BJ (cell line): ENCODE measurements at regions not wholly inside any gene's neighbourhood (a gene's known extent, or its start where the extent isn't known, plus 50 kb on each side); places are given as distances from the start of the nearest gene placed in this dataset. TPM values are rescaled to one million over a fixed set of nuclear protein-coding genes. Genes with fewer than 3 reads are reported as not detected.

ENCODE experiments used
- CTCF ChIA-PET: fragments of 350-600 bp; formaldehyde crosslinking; extraction: SDS; loops from one replicate; lab custom pipeline; 2021; ENCODE audit warnings: antibody characterized with exemption, inconsistent platforms; lab: Yijun Ruan, JAX
- POLR2A ChIA-PET: fragments of 300-600 bp; sonication (Branson Sonifier 250); formaldehyde crosslinking; extraction: SDS; loops from one replicate; lab custom pipeline; 2021; ENCODE audit warnings: antibody characterized with exemption; lab: Charles Lee
- DNase-seq: peaks from one replicate; pipeline ENCODE4 v3.0.0-alpha.2; 2011; ENCODE audit warnings: low read depth
- H3K27me3 ChIP-seq: 2 replicates; pipeline ENCODE4 v1.6.0; 2011; ENCODE audit warnings: low read length; ENCODE audit not compliant: control insufficient read depth, insufficient read depth
- H3K36me3 ChIP-seq: 2 replicates; pipeline ENCODE4 v1.5.1; 2011; ENCODE audit warnings: low read length; ENCODE audit not compliant: control insufficient read depth, insufficient read depth
- H3K4me3 ChIP-seq: 2 replicates; pipeline ENCODE4 v1.5.1; 2011; ENCODE audit warnings: low read depth, mild to moderate bottlenecking, control low read depth, low read length
- small RNA-seq: library from RNA; depleted of rRNA; stranded (forward); fragments of <200 nt; gene quantifications from one replicate; pipeline ENCODE3, GENCODE V24; 2012; ENCODE audit warnings: low replicate concordance, low read depth; ENCODE audit not compliant: insufficient read length
- TF ChIP-seq, protein P1 (sequence below): IDR thresholded peaks from 2 replicates; pipeline ENCODE4 v1.5.1; 2011; ENCODE audit warnings: low read depth, mild to moderate bottlenecking, control low read depth, inconsistent platforms, low read length, moderate library complexity; ENCODE audit not compliant: insufficient read depth

DNA sequence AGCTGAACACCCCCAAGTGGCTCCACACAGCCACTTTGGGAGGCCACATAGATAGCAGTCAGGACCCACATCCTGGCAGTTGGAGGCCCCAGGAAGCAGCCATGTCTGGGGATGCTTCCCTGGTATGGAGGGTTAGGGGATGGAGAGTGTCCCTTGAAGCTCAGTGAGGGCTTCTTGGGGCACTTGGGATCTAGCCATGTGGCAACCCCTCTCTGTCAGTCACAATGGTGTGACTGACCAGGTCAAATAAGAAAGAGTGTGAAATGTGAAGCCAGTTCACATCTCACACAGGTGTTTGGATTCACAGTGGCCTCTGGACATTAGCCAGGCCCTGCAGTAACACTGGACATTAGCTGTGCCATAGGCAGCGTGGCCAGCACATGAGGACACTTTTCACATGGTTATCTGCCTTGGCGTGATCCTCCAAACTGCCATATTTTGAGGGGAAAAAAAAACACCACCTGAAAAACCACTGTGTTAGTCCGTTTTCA lies 53.9 kb upstream of the IL17B start:
- Histone ChIP-seq H3K36me3 (peaks cover 29% of the 10 kb centered on the region), H3K4me3 (no peak overlapping the region), H3K27me3 (no peaks in the 10 kb centered on the region)
- ChIA-PET POLR2A (no interaction called here), CTCF (interaction anchor here (0.6 to 9.3 kb wide), 16 partner anchors 10 to 186 kb away, joined by 3 to 257 read pairs (median 14); partner anchors contain the start of genes CSNK1A1 and IL17B)
- DNase-seq, result no peak
- TF ChIP-seq, protein P1, sequence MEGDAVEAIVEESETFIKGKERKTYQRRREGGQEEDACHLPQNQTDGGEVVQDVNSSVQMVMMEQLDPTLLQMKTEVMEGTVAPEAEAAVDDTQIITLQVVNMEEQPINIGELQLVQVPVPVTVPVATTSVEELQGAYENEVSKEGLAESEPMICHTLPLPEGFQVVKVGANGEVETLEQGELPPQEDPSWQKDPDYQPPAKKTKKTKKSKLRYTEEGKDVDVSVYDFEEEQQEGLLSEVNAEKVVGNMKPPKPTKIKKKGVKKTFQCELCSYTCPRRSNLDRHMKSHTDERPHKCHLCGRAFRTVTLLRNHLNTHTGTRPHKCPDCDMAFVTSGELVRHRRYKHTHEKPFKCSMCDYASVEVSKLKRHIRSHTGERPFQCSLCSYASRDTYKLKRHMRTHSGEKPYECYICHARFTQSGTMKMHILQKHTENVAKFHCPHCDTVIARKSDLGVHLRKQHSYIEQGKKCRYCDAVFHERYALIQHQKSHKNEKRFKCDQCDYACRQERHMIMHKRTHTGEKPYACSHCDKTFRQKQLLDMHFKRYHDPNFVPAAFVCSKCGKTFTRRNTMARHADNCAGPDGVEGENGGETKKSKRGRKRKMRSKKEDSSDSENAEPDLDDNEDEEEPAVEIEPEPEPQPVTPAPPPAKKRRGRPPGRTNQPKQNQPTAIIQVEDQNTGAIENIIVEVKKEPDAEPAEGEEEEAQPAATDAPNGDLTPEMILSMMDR, result no peak

DNA sequence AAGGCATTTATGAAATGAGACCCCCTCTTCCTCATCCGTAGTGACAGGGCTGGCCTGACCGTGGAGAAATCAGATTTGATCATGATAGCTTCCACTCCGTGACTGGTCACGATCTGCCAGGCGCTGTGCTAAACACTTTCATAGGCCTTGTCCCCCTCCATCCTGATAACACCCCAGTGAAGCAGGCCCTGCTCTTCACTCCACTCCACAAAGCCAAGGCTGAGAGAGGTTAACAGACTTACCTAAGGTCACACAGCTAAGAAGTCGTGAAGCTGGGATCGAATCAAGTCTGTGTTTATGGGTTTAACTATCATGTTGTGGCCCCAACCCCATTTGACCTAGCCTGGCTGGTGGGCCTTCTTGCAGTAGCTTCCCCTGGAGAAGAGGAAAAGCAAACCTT lies 53.3 kb upstream of the IL17B start:
- DNase-seq, result no peak
- ChIA-PET CTCF (interaction anchor here (0.7 to 9.3 kb wide), 15 partner anchors 11 to 167 kb away, joined by 3 to 257 read pairs (median 4); partner anchors contain the start of gene IL17B), POLR2A (no interaction called here)
- peaks cover 31% of the 10 kb centered on the region for H3K36me3 ChIP-seq
- TF ChIP-seq, protein P1, result no peak
- no peak overlapping the region for H3K4me3 ChIP-seq
- H3K27me3 ChIP-seq, result no peaks in the 10 kb centered on the region

DNA sequence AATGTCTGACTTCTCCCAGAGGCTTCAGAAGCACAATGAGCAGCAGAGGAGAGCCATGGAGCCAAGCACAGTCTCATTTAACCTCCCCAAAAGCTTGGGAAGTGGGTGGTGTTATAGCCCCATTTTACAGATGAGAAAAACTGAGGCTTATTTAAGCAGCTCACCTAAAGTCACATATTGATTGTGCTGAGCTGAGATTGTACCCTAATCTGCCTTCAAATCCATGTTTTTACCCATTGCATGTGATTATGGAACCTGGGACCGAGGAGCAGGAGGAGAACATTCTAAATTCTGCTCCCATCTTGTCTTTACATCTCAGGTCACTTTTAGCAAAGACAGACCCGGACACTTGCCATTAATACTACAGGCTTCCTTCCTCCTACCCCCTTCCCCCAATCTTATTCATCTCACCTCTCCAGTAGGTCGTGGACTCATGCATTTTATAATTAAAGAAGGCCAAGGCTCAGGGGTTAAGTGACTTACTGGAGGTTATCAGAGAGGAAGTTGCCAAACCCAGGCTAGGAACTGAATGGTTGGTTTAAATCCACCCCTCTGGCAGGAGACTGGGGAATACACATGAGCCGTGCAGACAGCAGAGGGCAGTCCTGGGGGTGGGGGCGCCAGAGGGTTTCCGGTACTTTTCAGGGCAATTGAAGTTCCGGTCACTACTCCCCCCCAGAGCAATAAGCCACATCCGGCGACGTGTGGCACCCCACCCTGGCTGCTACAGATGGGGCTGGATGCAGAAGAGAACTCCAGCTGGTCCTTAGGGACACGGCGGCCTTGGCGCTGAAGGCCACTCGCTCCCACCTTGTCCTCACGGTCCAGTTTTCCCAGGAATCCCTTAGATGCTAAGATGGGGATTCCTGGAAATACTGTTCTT lies 51.0 kb upstream of the IL17B start:
- Histone ChIP-seq H3K4me3 (no peak overlapping the region), H3K36me3 (peaks cover 45% of the 10 kb centered on the region), H3K27me3 (no peaks in the 10 kb centered on the region)
- CTCF ChIA-PET, result interaction anchor here (1.2 to 9.3 kb wide), 8 partner anchors 9 to 189 kb away, joined by 3 to 257 read pairs (median 4); partner anchors contain the start of gene IL17B
- TF ChIP-seq, protein P1, result peak; percentile 40
- DNase-seq, result no peak
- POLR2A ChIA-PET, result no interaction called here

Small RNAs in the stretch of these regions (small RNA-seq; reads per million reads assigned to genes)
- gene MIR145, result not detected
